BE2C (cell line): ENCODE measurements at regions not wholly inside any gene's neighbourhood (a gene's known extent, or its start where the extent isn't known, plus 50 kb on each side); places are given as distances from the start of the nearest gene placed in this dataset.

Source experiments
- DNase-seq: peaks from one replicate; pipeline ENCODE4 v3.0.0-alpha.2; 2020
- H3K27me3 ChIP-seq: fragments of 250-450 bp; sonication (Bioruptor Pico); 2 replicates; pipeline ENCODE4 v1.5.1; 2020; ENCODE audit warnings: mild to moderate bottlenecking
- H3K36me3 ChIP-seq: fragments of 250-450 bp; sonication (Bioruptor Pico); 2 replicates; pipeline ENCODE4 v1.5.1; 2020; ENCODE audit warnings: mild to moderate bottlenecking
- H3K4me1 ChIP-seq: fragments of 250-450 bp; sonication (Bioruptor Pico); 2 replicates; pipeline ENCODE4 v1.5.1; 2020
- H3K4me3 ChIP-seq: 2 replicates; pipeline ENCODE4 v1.5.1; 2011; ENCODE audit warnings: low read depth, low read length
- H3K9me3 ChIP-seq: fragments of 250-450 bp; sonication (Bioruptor Pico); 2 replicates; pipeline ENCODE4 v1.5.1; 2020
- CTCF ChIP-seq: IDR thresholded peaks from 2 replicates; pipeline ENCODE4 v1.5.1; 2012; ENCODE audit warnings: mild to moderate bottlenecking, low read depth, low read length

GRCh38 chr5:152185547-152186245, 219.4 kb downstream of the NMUR2 start:
- Histone ChIP-seq H3K4me1 (no peaks in the 10 kb centered on the region), H3K4me3 (no peak overlapping the region), H3K9me3 (no peaks in the 10 kb centered on the region), H3K36me3 (no peaks in the 10 kb centered on the region), H3K27me3 (no peaks in the 10 kb centered on the region)
- DNase-seq = no peak
- no peak for TF ChIP-seq CTCF

DNA sequence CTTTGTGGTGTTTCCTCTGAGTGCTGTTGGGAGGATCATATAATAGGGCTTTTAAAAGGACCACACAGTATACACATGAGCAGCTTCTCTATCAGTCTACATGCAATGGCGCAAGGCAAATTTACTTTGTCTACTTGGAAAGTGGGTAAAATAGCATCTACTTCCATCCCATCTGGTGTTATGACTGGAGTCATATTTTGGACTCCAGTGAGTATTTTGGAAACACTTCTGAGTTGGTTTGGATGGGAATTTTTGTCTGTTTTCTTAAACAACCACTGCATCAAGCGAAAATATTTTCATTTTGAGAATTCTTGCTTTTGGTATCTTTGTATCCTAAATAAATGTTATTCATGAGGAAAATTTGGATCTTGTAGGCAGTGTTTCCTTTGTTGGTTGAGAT, 220.8 kb downstream of the NMUR2 start:
- DNase-seq = no peak
- H3K4me1 ChIP-seq = no peaks in the 10 kb centered on the region
- H3K4me3 ChIP-seq = no peak overlapping the region
- H3K27me3 ChIP-seq = no peaks in the 10 kb centered on the region
- no peaks in the 10 kb centered on the region for H3K36me3 ChIP-seq
- no peaks in the 10 kb centered on the region for H3K9me3 ChIP-seq
- no peak for TF ChIP-seq CTCF

DNA sequence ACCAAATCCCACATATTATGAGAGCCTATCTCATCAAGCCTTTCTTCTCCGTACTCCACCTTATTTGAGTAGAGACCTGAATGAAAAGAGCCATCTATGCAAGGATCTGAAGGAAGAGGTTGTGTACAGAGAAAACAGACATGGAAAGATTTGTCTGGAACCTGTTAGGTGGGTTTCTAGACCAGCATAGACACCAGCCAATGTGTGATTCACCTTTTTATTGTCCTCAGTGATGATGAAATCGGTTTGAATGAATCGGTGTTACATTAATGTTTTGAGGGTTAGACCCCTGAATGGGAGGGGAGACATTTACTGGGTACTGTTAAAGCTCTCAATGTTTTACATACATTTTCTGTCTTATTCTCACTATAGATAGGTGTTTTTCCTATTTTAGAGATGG, 223.6 kb downstream of the NMUR2 start:
- no peak overlapping the region for H3K4me3 ChIP-seq
- H3K27me3 ChIP-seq = no peaks in the 10 kb centered on the region
- no peak for TF ChIP-seq CTCF
- no peaks in the 10 kb centered on the region for H3K36me3 ChIP-seq
- DNase-seq = no peak
- H3K9me3 ChIP-seq = no peaks in the 10 kb centered on the region; the same call in 1 of the 2 replicates
- no peaks in the 10 kb centered on the region for H3K4me1 ChIP-seq

DNA sequence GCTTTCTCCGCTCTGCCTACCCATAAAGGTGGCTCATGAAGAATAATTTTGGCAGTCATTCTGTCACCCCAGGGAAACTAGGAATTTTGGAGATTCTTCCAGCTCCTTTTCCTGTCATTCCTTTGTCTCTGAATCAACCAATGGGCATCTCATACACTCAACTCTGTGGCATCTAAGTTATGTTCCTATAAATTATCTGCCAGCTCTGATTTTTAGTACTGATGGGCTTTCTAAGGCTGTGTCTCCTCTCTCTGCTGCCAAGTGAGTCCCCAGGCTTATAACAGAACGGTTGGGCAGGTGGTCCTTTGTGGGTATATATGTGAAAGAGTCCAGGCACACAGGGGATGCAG, 226.8 kb downstream of the NMUR2 start:
- no peak for TF ChIP-seq CTCF
- H3K27me3 ChIP-seq = no peaks in the 10 kb centered on the region
- no peaks in the 10 kb centered on the region for H3K4me1 ChIP-seq
- no peak for DNase-seq
- H3K9me3 ChIP-seq = no peaks in the 10 kb centered on the region; the same call in 1 of the 2 replicates
- no peak overlapping the region for H3K4me3 ChIP-seq
- H3K36me3 ChIP-seq = no peaks in the 10 kb centered on the region

GRCh38 chr5:152177626-152178349, 227.3 kb downstream of the NMUR2 start:
- DNase-seq = no peak
- Histone ChIP-seq H3K27me3 (no peaks in the 10 kb centered on the region), H3K4me3 (no peak overlapping the region), H3K36me3 (no peaks in the 10 kb centered on the region), H3K9me3 (no peaks in the 10 kb centered on the region; the same call in 1 of the 2 replicates), H3K4me1 (no peaks in the 10 kb centered on the region)
- no peak for TF ChIP-seq CTCF

DNA sequence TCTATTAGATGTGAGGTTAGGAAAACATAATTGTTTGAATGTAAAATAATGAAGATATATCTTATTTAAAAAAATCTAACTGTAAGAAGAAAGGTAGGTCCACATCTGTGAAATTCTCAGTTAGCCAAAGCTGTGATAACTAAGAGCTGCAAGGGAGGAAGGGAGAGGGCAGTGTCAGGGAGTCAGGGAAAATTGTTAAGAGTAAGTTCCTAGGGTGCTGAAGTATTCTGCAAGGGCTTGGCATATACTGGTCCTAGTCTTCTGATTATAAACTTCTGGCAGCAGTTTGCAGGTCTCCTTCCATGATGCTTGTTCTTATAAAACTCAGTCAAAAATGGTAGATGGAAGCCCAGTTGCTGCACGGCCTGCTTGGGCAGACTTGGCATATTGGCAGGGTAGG, 233.2 kb downstream of the NMUR2 start:
- no peak for TF ChIP-seq CTCF
- Histone ChIP-seq H3K9me3 (no peaks in the 10 kb centered on the region), H3K27me3 (no peaks in the 10 kb centered on the region), H3K36me3 (no peaks in the 10 kb centered on the region), H3K4me1 (no peaks in the 10 kb centered on the region), H3K4me3 (no peak overlapping the region)
- no peak for DNase-seq
